ENCODE measurements at regions not wholly inside any gene's neighbourhood (a gene's known extent, or its start where the extent isn't known, plus 50 kb on each side); places are given as distances from the start of the nearest gene placed in this dataset.

GRCh38 chr20:58059260-58059544, 169.3 kb downstream of the ANKRD60 start:
- H3K4me2 ChIP-seq (ENCODE audit: low read depth, low read length): no peak overlapping the region
- H3K9ac ChIP-seq (ENCODE audit: low read depth, low read length): no peak overlapping the region
- no peak overlapping the region for H3K4ac ChIP-seq (ENCODE audit: low read depth, low read length)
- H4K91ac ChIP-seq (ENCODE audit: insufficient read depth, low read depth, low read length): no peak overlapping the region
- H3K79me1 ChIP-seq (ENCODE audit: low read depth in 1 of 2, low read length in 2 of 2): no peaks in the 10 kb centered on the region
- no peaks in the 10 kb centered on the region for H3K9me3 ChIP-seq (ENCODE audit: control insufficient read depth, insufficient read depth, low read length)
- H2BK20ac ChIP-seq (ENCODE audit: low read depth, low read length): no peak overlapping the region
- H3K23ac ChIP-seq (ENCODE audit: low read depth, low read length): no peak overlapping the region
- H4K8ac ChIP-seq (ENCODE audit: low read depth in 2 of 2, low read length in 2 of 2): no peak overlapping the region
- intact Hi-C loops (cut with micrococcal nuclease): no loop called here
- H2AK9ac ChIP-seq (replicated peaks; ENCODE audit: low read depth, low read length, poor library complexity): no peak overlapping the region
- DNase-seq (no peak), ATAC-seq (ENCODE audit: low read depth) (no peak)
- H2BK5ac ChIP-seq (ENCODE audit: low read depth, low read length, poor library complexity, severe bottlenecking): no peak overlapping the region
- H4K20me1 ChIP-seq (ENCODE audit: insufficient read depth, low read length): no peaks in the 10 kb centered on the region
- no peak overlapping the region for H3K27ac ChIP-seq (ENCODE audit: insufficient read depth, low read length)
- dilution Hi-C loops (cut with HindIII; ENCODE audit: low sequenced_read_pairs, unreplicated experiment): no loop called here
- ChIA-PET POLR2A (ENCODE audit: unreplicated experiment) (no interaction called here), CTCF (interaction anchor here (0.7 kb wide), 1 partner anchor 11 kb away, joined by 3 read pairs; no protein-coding TSS in a partner anchor)
- no peak overlapping the region for H4K5ac ChIP-seq (ENCODE audit: low read depth, low read length)
- no peak overlapping the region for H3K18ac ChIP-seq (ENCODE audit: low read depth, low read length)
- H2BK15ac ChIP-seq (ENCODE audit: low read depth, low read length): no peak overlapping the region
- no peak overlapping the region for H2BK120ac ChIP-seq (ENCODE audit: low read depth, low read length)
- H2AK5ac ChIP-seq (ENCODE audit: low read depth, low read length): no peak overlapping the region
- H2AFZ ChIP-seq (replicated peaks; ENCODE audit: low read length, poor library complexity): no peak overlapping the region
- in situ Hi-C loops (cut with MboI; ENCODE audit: low sequenced_read_pairs): no loop called here
- no peaks in the 10 kb centered on the region for H3K9me1 ChIP-seq (ENCODE audit: insufficient read depth, low read length)
- no CpG with 5 or more reads among the region's 1 CpG for WGBS, 2 experiments (ENCODE audit: extremely low coverage in 2 of 2, insufficient read length in 1 of 2)
- H3K4me1 ChIP-seq (ENCODE audit: control insufficient read depth, insufficient read depth, low read length): no peaks in the 10 kb centered on the region
- H3K36me3 ChIP-seq (ENCODE audit: control insufficient read depth, insufficient read depth, low read length): no peaks in the 10 kb centered on the region
- H3K27me3 ChIP-seq (ENCODE audit: control insufficient read depth, insufficient read depth, low read length): no peaks in the 10 kb centered on the region; the same call in 1 of the 2 replicates
- BruUV-seq (replicated peaks): no TSS peak
- H3K56ac ChIP-seq (ENCODE audit: extremely low read depth, insufficient read depth, low read length): no peak overlapping the region
- TF ChIP-seq RFX5 (IDR thresholded peaks at IDR 0.05; ENCODE audit: low read depth, low read length) (no peak), SMC3 (IDR thresholded peaks at IDR 0.05; ENCODE audit: low read depth, low read length) (no peak), POLR2A (IDR thresholded peaks at IDR 0.05; ENCODE audit: low read depth, low read length) (no peak), NFE2L2 (IDR thresholded peaks at IDR 0.05; ENCODE audit: low read depth, low read length) (no peak), BHLHE40 (IDR thresholded peaks at IDR 0.05; ENCODE audit: low read depth, low read length) (no peak), CEBPB (IDR thresholded peaks at IDR 0.05; ENCODE audit: low read depth, low read length) (no peak), MXI1 (IDR thresholded peaks at IDR 0.05; ENCODE audit: borderline replicate concordance, low read depth, low read length) (no peak), CTCF (conservative IDR thresholded peaks at IDR 0.05; ENCODE audit: low read depth, low read length) (no peak)
- TF ChIP-seq, protein P1, sequence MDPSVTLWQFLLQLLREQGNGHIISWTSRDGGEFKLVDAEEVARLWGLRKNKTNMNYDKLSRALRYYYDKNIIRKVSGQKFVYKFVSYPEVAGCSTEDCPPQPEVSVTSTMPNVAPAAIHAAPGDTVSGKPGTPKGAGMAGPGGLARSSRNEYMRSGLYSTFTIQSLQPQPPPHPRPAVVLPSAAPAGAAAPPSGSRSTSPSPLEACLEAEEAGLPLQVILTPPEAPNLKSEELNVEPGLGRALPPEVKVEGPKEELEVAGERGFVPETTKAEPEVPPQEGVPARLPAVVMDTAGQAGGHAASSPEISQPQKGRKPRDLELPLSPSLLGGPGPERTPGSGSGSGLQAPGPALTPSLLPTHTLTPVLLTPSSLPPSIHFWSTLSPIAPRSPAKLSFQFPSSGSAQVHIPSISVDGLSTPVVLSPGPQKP (IDR thresholded peaks at IDR 0.05; ENCODE audit: borderline replicate concordance, low read depth, low read length): no peak
- no peak overlapping the region for H3K14ac ChIP-seq (replicated peaks; ENCODE audit: low read depth, low read length)
- H3K4me3 ChIP-seq (ENCODE audit: insufficient read depth, low read depth, low read length): no peak overlapping the region

All from IMR-90 (cell line).